ENCODE measurements at regions not wholly inside any gene's neighbourhood (a gene's known extent, or its start where the extent isn't known, plus 50 kb on each side); places are given as distances from the start of the nearest gene placed in this dataset.

DNA sequence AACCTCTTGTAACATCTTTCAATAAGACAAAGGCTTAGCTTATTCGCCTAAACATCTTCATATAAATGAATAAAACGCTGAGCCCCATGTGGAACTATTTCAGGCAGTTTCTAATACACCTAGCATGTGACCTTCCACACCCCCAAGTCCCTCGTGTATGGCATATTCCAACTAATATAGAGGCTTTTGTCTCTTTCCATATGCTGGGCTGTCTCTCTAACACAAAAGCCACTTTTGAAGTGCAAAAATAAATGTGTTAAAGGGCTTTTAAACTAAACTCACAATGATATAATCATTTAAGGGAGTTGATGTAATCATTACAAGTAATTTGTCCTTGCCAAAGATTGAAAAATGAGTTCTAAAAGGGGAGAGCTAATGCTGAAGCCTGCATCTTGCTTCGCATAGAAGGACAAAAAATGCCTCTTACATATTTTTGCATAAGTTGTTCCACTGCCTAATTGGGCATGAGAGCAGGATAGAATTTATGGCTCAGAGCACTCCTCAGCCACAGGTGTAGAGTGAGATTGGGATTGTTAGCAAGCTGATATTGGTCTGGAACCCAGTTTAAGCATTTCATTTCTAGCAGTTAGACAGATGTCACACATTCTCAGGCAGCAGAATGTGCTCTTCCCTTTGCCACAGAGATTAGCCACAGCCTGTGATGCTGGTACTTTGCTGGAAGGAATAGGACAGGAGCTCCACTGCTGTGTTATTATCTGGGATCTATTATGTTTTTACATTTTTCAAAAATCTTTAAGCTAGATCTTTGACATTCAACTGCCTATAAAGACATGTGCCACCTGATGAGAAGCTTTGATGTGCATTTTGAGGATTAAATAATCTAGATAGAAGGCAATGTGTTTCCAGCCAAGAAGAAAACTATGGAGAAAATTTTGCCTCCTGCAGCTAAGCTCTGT is 1044.4 kb downstream of the ADGRL2 start:
- TF ChIP-seq USF1 (IDR thresholded peaks at IDR 0.05) (no peak), EGR1 (IDR thresholded peaks at IDR 0.05) (no peak), RAD21 (IDR thresholded peaks at IDR 0.05; ENCODE audit: low read depth) (no peak), EP300 (IDR thresholded peaks at IDR 0.05; ENCODE audit: borderline replicate concordance) (no peak), CREB1 (IDR thresholded peaks at IDR 0.05; ENCODE audit: low read depth) (no peak), ZBTB7A (IDR thresholded peaks at IDR 0.05; ENCODE audit: low read depth) (no peak), FOXM1 (IDR thresholded peaks at IDR 0.05; ENCODE audit: borderline replicate concordance, low read depth) (no peak)
- TF ChIP-seq, protein P1, sequence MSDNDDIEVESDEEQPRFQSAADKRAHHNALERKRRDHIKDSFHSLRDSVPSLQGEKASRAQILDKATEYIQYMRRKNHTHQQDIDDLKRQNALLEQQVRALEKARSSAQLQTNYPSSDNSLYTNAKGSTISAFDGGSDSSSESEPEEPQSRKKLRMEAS (IDR thresholded peaks at IDR 0.05), result no peak

DNA sequence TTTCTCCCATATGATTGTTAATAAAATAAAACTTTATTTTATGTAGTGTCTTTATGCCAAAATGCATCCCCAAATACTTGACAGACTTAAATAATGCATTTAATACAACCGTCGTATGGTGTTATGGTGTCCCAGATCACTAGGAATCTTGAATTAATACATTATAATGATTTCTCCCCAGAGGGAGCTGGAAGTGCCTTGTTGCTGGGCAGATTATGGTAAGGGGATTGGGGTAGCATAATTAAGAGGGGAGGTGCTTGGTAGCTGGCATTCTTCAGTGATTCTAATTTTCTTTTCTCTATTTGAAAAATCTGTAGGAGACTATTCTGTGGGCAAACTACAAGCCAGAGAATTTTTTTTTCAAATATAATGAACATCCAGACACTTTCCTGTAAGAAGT is 1043.7 kb downstream of the ADGRL2 start:
- TF ChIP-seq CEBPB (IDR thresholded peaks at IDR 0.05) (no peak), TAF1 (IDR thresholded peaks at IDR 0.05; ENCODE audit: low read depth) (no peak), RAD21 (IDR thresholded peaks at IDR 0.05; ENCODE audit: low read depth) (no peak), EGR1 (IDR thresholded peaks at IDR 0.05) (no peak), CREB1 (IDR thresholded peaks at IDR 0.05; ENCODE audit: low read depth) (no peak), TEAD4 (IDR thresholded peaks at IDR 0.05) (no peak), FOXM1 (IDR thresholded peaks at IDR 0.05; ENCODE audit: borderline replicate concordance, low read depth) (no peak), EP300 (IDR thresholded peaks at IDR 0.05; ENCODE audit: borderline replicate concordance) (no peak), NFIC (IDR thresholded peaks at IDR 0.05) (no peak), TCF12 (IDR thresholded peaks at IDR 0.05; ENCODE audit: low read depth) (no peak), YY1 (IDR thresholded peaks at IDR 0.05; ENCODE audit: low read depth) (no peak), ZBTB7A (IDR thresholded peaks at IDR 0.05; ENCODE audit: low read depth) (no peak), REST (IDR thresholded peaks at IDR 0.05; ENCODE audit: low read depth) (no peak), USF1 (IDR thresholded peaks at IDR 0.05) (no peak)
- TF ChIP-seq, protein P1 (IDR thresholded peaks at IDR 0.05), result no peak

DNA sequence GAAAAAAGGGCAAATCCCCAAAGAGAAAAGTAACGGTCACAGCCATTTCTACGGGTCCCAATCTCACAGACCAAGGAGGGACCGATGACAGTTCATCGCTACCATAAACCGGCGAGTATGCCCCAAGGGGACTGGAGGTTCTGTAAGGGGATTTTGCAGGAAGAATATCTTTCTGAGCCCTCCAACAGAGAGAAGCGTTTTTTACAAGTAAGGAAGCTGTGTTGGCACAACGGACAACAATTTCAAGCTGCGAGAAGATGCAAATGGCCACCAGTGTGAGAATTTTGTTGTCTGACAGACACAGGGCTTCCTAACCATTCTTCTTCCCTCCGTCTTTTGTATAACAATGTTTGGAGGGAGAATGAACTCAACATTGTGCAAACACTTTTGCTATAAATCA is 1043.1 kb downstream of the ADGRL2 start:
- TF ChIP-seq USF1 (IDR thresholded peaks at IDR 0.05) (no peak), TEAD4 (IDR thresholded peaks at IDR 0.05) (no peak), TCF12 (IDR thresholded peaks at IDR 0.05; ENCODE audit: low read depth) (no peak), EP300 (IDR thresholded peaks at IDR 0.05; ENCODE audit: borderline replicate concordance) (no peak), NFIC (IDR thresholded peaks at IDR 0.05) (no peak), YY1 (IDR thresholded peaks at IDR 0.05; ENCODE audit: low read depth) (no peak), EGR1 (IDR thresholded peaks at IDR 0.05) (no peak), REST (IDR thresholded peaks at IDR 0.05; ENCODE audit: low read depth) (no peak), FOXM1 (IDR thresholded peaks at IDR 0.05; ENCODE audit: borderline replicate concordance, low read depth) (no peak)
- TF ChIP-seq, protein P1 (IDR thresholded peaks at IDR 0.05), result no peak

DNA sequence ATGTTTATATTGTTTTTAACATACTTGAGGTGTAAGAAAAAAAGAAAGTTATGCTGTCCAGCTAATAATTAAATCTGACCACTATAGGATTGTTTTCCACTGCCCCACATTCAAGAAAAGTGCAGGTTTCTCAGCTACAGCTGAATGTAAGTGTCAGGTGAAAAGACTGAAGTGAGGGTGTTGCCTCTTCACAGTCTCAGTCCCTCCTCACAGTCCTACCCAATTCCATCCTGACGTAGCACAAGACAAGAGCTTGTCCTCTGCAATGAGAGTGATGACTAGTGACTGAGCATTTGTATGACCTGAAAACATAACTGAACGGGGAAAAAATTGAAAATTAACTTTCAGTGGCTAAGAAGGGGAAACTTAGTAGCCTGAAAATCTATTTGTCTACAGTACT is 1039.5 kb downstream of the ADGRL2 start:
- TF ChIP-seq USF1 (IDR thresholded peaks at IDR 0.05) (no peak), CEBPB (IDR thresholded peaks at IDR 0.05) (no peak), ZBTB7A (IDR thresholded peaks at IDR 0.05; ENCODE audit: low read depth) (no peak), YY1 (IDR thresholded peaks at IDR 0.05; ENCODE audit: low read depth) (no peak), FOXM1 (IDR thresholded peaks at IDR 0.05; ENCODE audit: borderline replicate concordance, low read depth) (no peak), NFIC (IDR thresholded peaks at IDR 0.05) (no peak), TCF12 (IDR thresholded peaks at IDR 0.05; ENCODE audit: low read depth) (no peak), RAD21 (IDR thresholded peaks at IDR 0.05; ENCODE audit: low read depth) (no peak), CREB1 (IDR thresholded peaks at IDR 0.05; ENCODE audit: low read depth) (no peak), REST (IDR thresholded peaks at IDR 0.05; ENCODE audit: low read depth) (no peak), TAF1 (IDR thresholded peaks at IDR 0.05; ENCODE audit: low read depth) (no peak), EP300 (IDR thresholded peaks at IDR 0.05; ENCODE audit: borderline replicate concordance) (no peak), EGR1 (IDR thresholded peaks at IDR 0.05) (no peak), TEAD4 (IDR thresholded peaks at IDR 0.05) (no peak)
- TF ChIP-seq, protein P1 (IDR thresholded peaks at IDR 0.05), result no peak

Data from Ishikawa (cell line).